ENCODE measurements at regions not wholly inside any gene's neighbourhood (a gene's known extent, or its start where the extent isn't known, plus 50 kb on each side); places are given as distances from the start of the nearest gene placed in this dataset.

DNA sequence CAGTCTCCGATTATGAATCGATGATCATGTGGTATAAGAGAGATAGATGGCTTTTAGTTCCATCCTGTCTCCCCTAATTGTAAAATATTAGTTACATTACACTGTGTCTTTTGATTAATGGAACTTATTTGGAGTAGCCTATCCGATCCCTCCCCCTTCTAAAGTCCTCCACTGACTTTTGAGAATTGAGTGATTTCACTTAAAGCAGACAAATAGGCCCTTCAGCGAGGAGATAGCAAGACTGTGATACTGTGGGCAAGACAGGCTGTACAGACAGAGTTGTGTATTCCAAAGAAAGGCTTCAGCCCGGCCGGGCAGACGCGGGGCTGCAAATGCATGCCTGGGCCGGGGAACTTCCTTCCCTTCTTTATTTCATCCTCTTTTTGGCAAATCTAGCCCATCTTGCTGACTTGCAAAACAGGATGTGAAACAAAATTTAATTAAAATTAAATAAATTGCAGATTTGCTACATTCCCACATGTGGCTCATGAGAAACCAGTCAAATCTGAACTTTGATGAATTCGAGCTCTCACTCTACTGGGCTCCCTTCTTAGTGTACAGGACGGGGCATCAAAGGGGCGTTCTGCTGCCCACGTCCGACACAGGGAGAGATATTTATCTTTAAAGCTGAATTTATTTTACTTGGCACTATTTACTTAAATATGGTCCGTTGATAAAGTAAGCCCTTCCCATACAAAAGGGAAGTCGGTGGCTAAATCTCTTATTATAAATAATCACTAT lies 314.8 kb downstream of the ZNF536 start:
- DNase-seq (no peak), ATAC-seq (peak in 1 of 8 donors; percentile 4)
- Histone ChIP-seq H3K4me1 (peaks cover 0 to 19% (median 0%) of the 10 kb centered on the region in 9 donors), H3K4me3 (peak overlapping the region in 4 of 10 donors; percentile 26 to 40 (median 36)), H3K27ac (no peak overlapping the region), H3K9me3 (no peaks in the 10 kb centered on the region), H3K27me3 (peaks cover 4 to 55% (median 35%) of the 10 kb centered on the region in 7 donors), H3K36me3 (no peaks in the 10 kb centered on the region)
- TF ChIP-seq, protein P1, sequence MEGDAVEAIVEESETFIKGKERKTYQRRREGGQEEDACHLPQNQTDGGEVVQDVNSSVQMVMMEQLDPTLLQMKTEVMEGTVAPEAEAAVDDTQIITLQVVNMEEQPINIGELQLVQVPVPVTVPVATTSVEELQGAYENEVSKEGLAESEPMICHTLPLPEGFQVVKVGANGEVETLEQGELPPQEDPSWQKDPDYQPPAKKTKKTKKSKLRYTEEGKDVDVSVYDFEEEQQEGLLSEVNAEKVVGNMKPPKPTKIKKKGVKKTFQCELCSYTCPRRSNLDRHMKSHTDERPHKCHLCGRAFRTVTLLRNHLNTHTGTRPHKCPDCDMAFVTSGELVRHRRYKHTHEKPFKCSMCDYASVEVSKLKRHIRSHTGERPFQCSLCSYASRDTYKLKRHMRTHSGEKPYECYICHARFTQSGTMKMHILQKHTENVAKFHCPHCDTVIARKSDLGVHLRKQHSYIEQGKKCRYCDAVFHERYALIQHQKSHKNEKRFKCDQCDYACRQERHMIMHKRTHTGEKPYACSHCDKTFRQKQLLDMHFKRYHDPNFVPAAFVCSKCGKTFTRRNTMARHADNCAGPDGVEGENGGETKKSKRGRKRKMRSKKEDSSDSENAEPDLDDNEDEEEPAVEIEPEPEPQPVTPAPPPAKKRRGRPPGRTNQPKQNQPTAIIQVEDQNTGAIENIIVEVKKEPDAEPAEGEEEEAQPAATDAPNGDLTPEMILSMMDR (IDR thresholded peaks at IDR 0.05) = no peak
- intact Hi-C loops (cut with DNase I) = loop anchor here in 8 of 10 donors (5.0 to 10.0 kb wide), 7 partner anchors 218 to 1540 kb away; no protein-coding TSS in a partner anchor
- 41 to 57% methylated on average over 16 of the region's 16 CpGs for whole genome bisulfite sequencing, 2 donors

DNA sequence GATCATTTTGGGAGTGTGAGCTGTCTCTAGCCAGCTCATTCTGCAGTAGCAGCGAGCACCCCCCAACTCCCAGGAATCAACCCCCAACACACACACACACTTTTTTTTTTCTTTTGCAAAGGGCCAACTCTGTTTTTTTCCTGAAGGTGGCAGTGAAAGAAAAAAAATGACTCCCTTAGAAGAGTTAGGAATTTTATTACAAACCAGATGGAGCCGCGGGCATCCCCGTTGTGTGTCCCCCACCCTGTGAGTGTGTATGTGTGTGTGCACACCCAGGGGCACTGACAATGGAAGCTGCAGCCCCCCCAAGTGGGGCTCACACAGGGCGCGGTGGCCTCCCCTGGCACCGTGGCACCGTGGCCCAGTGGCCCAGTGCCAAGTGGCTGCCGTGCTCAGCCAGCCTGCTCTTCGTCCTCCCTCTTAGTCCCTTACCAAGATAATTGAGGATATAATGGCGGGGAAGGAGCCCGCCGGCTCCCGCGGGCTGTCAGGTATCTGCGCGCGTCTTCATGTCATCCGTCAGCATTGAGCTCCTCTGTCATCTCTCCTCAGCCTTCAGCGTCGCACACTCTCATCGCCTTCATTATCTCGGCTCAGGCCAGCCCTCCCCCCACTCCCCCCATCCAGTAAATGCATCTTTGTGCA lies 314.1 kb downstream of the ZNF536 start:
- DNase-seq = no peak
- H3K36me3 ChIP-seq = no peaks in the 10 kb centered on the region
- TF ChIP-seq, protein P1 (IDR thresholded peaks at IDR 0.05) = peak in 5 of 9 donors; percentile 6 to 32 (median 18)
- H3K27me3 ChIP-seq = peaks cover 4 to 48% (median 30%) of the 10 kb centered on the region in 7 donors
- no peaks in the 10 kb centered on the region for H3K9me3 ChIP-seq
- H3K27ac ChIP-seq = no peak overlapping the region
- ATAC-seq = peak in 3 of 8 donors; percentile 9 to 31 (median 20)
- peaks cover 0 to 14% (median 0%) of the 10 kb centered on the region in 9 donors for H3K4me1 ChIP-seq
- intact Hi-C loops (cut with DNase I) = loop anchor here in 8 of 10 donors (5.0 to 10.0 kb wide), 7 partner anchors 219 to 1541 kb away; no protein-coding TSS in a partner anchor
- WGBS, 2 donors = 57 to 70% methylated on average over 23 of the region's 23 CpGs
- H3K4me3 ChIP-seq = peak overlapping the region in 6 of 10 donors; percentile 13 to 40 (median 30)

DNA sequence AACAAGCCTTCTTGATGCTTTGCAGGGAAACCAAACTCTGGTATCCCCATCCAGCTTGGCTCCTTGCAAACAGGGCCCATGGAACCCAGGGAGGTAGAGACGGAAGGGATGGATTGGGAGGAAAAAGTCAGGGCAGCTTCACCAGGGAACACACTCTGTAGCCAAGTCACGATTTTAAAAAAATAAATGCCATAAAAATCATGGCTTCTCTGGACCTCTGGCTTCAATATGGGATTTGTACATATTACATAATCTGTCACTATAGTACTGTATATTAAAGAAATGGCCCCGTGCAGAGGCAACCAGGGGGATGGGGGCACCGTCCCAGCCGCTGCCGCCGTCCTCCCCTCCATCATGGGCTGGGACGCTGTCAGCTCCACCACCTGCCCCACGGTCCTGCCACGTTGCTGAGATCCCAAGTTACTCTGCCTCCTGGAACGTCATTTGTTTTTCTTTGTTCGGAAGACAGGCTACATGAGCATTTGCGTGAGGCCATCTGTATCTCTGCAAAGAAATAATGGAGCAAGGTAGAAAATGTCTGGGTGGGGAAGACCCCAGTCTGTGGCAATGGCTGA lies 313.3 kb downstream of the ZNF536 start:
- ATAC-seq (no peak), DNase-seq (no peak)
- Histone ChIP-seq H3K4me1 (peaks cover 0 to 14% (median 0%) of the 10 kb centered on the region in 9 donors), H3K9me3 (no peaks in the 10 kb centered on the region), H3K27me3 (peaks cover 4 to 41% (median 30%) of the 10 kb centered on the region in 7 donors), H3K36me3 (no peaks in the 10 kb centered on the region), H3K4me3 (no peak overlapping the region), H3K27ac (no peak overlapping the region)
- intact Hi-C loops (cut with DNase I) = loop anchor here in 8 of 10 donors (5.0 to 10.0 kb wide), 7 partner anchors 219 to 1542 kb away; no protein-coding TSS in a partner anchor
- TF ChIP-seq, protein P1 (IDR thresholded peaks at IDR 0.05) = no peak
- 77 to 78% methylated on average over 13 of the region's 13 CpGs for WGBS, 2 donors

DNA sequence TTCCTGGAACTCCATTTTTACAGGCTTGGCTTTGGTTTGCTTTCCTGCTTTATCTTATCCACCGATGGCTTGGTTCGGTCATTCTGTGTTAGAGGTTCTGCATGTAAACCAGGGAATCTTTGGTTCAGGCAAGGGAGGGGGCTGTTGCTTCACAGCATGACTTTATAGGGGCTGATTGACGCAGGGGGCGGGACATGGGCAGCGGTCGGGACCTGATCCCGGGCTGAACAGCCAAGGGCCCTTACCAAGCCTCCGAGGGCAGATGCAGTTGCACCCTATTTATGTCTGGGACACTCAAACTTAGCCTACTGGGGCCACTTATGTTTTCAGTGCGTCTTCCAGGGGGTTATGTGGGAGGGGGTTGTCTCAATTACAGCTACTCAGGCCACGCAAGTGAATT lies 312.4 kb downstream of the ZNF536 start:
- TF ChIP-seq, protein P1 (IDR thresholded peaks at IDR 0.05) = no peak
- no peak for DNase-seq
- Histone ChIP-seq H3K4me3 (no peak overlapping the region), H3K36me3 (no peaks in the 10 kb centered on the region), H3K27me3 (peaks cover 4 to 40% (median 24%) of the 10 kb centered on the region in 7 donors), H3K4me1 (peaks cover 0 to 14% (median 0%) of the 10 kb centered on the region in 9 donors), H3K9me3 (no peaks in the 10 kb centered on the region), H3K27ac (no peak overlapping the region)
- intact Hi-C loops (cut with DNase I) = loop anchor here (5.0 to 10.0 kb wide), 10 partner anchors 220 to 1543 kb away; no protein-coding TSS in a partner anchor
- WGBS, 2 donors = 73 to 76% methylated on average over 10 of the region's 10 CpGs
- ATAC-seq = no peak
